Cardiac fibroblast (primary cell): ENCODE measurements at regions not wholly inside any gene's neighbourhood (a gene's known extent, or its start where the extent isn't known, plus 50 kb on each side); places are given as distances from the start of the nearest gene placed in this dataset.

ENCODE experiments used
- DNase-seq, 2 donors: peaks; one replicate each; pipeline versions ENCODE4 v3.0.0 to v3.0.0-alpha.2; 2010; ENCODE audit warnings: low read depth in 2 of 2
- H3K4me3 ChIP-seq, 2 donors: replicated peaks in 1 of 2; 1 replicate in 1 of 2; 2 replicates in 1 of 2; pipeline ENCODE4 v1.5.1; 2011; ENCODE audit warnings: low read depth in 2 of 2, low read length in 2 of 2, mild to moderate bottlenecking in 2 of 2, moderate library complexity in 1 of 2
- TF ChIP-seq, protein P1 (sequence below): IDR thresholded peaks from one replicate; pipeline ENCODE4 v1.5.1; 2011; ENCODE audit warnings: low read depth, mild to moderate bottlenecking, low read length, inconsistent platforms

DNA sequence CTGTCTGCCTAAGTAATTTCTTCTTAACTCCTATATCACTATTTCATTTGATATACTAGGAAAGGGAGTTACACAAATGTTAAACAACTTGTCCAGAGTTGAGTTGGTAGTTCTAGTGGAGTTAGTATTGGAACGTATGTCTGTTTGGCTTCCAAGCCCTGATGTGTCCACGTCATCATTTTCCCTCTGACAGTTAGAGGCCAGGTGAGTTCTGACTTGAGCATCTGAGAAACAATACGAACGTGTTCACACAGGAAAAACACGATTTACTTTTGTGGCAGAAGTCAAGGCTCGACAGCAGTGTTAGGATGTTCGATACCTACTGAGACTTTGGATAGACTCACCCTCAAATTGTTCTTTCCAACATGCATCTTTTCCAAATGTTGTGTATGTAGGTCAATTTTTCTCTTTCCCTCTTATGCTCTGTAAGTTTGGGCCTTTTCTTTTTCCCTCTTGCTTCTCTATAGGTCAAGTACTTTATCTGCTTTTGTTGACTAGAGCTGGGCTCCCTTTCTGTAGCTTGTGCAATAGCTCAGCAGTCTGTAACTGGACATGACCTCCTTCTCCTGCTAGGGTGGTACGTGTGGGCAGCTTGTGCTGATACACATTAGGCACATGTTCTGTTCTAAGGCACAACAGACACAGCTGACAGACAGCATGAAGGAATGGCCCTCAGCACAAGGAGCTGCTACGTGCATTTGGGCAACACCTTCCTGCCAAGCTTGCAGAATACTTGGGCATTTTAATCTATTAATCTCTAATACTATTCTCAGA, 222.9 kb downstream of the PTEN start:
- peak in 1 of 2 donors; percentile 50 for DNase-seq
- TF ChIP-seq, protein P1, sequence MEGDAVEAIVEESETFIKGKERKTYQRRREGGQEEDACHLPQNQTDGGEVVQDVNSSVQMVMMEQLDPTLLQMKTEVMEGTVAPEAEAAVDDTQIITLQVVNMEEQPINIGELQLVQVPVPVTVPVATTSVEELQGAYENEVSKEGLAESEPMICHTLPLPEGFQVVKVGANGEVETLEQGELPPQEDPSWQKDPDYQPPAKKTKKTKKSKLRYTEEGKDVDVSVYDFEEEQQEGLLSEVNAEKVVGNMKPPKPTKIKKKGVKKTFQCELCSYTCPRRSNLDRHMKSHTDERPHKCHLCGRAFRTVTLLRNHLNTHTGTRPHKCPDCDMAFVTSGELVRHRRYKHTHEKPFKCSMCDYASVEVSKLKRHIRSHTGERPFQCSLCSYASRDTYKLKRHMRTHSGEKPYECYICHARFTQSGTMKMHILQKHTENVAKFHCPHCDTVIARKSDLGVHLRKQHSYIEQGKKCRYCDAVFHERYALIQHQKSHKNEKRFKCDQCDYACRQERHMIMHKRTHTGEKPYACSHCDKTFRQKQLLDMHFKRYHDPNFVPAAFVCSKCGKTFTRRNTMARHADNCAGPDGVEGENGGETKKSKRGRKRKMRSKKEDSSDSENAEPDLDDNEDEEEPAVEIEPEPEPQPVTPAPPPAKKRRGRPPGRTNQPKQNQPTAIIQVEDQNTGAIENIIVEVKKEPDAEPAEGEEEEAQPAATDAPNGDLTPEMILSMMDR, result no peak
- H3K4me3 ChIP-seq, result no peak overlapping the region

DNA sequence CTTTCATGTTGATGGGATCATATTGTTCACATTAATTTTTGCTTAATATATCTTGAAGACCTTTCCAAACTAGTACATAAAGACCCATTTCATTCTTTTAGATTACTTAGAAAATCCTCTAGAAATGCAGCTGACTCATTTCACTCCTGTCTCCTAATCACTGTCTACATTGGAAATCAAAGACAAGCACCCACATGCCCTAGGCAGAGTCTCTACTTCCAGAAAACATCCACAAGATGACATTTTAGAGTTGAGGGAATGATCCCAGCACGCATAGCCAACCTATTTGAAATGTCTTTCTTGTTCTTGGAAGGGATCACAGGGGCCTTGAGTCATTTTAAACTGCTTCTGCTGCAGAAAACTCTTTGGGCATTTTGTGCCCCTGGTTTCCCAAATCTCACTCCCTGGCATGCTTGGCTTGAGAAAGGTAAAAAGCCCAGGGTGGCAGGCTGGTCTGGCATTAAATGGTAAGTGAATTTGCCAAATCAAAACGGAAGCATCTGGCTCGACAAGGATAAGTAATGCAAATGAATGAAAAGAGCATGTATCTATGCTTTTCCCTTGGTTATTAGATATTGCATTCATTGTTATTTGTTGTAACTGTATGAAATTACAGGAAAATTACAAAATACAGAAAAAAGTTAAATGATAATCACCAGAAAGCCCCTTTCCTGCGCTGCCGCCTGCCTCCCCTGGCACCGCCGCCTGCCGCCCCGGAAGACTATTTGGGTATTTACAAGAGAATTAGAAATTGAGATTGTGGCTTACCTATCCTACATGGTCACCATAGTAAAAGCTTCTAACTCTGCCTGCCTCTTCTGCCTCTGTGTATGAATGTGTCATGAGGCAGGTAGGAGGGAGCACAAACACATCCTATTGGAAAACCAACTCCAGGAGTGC, 225.3 kb downstream of the PTEN start:
- TF ChIP-seq, protein P1, result no peak
- no peak for DNase-seq
- H3K4me3 ChIP-seq, result no peak overlapping the region

DNA sequence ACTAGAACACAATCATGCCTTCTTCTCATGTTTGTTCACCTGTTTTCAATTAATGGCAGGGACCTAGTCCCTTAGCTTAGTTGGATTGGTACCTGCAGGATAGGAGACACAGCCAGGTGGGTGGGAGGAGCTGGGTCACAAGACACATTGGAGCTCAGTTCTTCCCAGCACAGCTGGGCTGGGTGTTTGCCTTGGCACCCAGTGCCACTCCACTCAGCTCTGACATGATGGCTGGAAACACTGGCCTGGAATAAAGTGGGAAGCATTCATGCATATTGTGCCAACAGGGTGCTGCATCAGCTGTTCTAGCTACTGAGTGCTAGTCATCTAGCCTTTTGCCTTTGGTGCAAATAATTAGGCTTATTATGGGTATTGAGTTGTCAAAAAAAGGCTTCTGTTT, 226.1 kb downstream of the PTEN start:
- TF ChIP-seq, protein P1, result no peak
- no peak for DNase-seq

DNA sequence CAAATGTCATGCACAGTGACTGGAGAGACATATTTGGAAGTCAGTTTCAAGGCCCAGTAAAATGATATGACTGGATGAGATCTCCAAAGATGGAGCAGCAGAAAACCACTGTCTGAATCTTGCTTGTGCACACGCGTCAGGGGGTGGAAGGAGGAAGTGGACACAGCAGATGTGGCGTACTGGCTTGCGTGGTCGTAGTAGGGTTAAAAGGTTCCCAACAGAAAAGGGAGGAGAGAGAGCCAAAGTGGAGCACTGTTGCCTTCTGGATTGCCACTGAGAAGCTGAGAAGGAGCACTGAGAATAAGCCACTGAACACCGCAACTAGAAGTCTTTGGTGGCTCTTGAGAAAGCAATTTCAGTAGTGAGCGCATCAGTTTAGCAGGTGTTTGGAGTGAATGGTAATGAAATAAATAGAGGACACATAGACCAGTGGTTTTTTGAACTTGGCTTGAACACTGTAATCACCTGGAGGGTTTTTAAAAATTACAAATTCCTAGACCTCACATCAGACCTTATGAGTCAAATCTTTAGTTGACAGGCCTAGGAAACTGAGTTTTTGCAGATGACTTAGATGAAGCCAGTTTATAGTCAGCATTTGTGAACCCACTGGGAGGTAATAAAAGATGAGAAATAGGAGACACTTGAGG, 227.3 kb downstream of the PTEN start:
- no peak overlapping the region for H3K4me3 ChIP-seq
- no peak for DNase-seq
- TF ChIP-seq, protein P1, result no peak

More for the DNA sequence above, 226.1 kb downstream of the PTEN start:
- H3K4me3 ChIP-seq, result no peak overlapping the region

DNA sequence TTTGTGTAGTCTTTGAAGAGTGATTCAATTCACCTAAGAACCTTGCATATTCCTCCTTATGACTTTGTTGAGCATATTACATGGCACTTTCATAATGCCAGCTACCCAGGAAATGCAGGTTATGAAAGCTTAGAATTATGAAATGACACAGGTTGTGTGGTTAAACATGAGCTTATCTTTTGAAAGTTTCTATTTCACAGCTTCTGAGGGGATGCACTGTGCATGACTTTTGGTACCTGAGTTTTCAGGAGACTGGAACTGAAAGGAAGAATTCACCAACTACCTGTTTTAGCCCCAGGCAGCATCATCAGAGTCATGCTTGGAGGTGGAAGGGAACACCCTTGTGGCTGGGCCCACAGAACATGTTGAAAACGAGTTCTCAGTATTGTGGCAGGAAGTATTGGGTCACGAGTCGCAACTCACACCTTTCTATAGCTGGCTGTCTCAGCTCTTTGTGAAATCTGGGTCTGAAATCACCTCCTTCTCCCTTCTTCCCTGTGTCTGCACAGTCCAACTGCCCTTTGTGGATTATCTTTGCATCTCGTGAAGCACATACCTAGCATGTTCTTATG, 228.2 kb downstream of the PTEN start:
- TF ChIP-seq, protein P1, result no peak

DNA sequence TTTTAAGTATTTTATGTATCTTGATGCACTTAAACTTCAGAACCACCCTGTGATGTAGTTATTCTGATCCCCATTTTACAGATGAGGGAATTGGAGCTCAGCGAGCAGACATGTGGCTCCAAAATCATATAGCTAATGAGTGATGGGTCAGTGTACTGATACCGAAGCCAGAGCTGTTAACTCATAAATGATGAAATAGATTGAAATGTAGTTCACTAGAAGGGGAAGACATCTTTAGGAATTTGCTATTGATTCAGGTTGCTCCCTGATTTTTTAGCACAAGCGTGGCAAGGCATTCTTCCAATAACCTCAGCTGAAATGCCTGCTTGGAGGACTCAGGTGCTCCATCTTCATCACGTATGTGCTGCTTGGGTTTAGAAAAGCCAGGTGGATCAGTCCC, 228.8 kb downstream of the PTEN start:
- no peak for DNase-seq
- no peak overlapping the region for H3K4me3 ChIP-seq

More for the DNA sequence above, 228.2 kb downstream of the PTEN start:
- no peak overlapping the region for H3K4me3 ChIP-seq
- DNase-seq, result no peak

More for the DNA sequence above, 228.8 kb downstream of the PTEN start:
- TF ChIP-seq, protein P1, result no peak
